GM13977 (cell line): ENCODE measurements at regions not wholly inside any gene's neighbourhood (a gene's known extent, or its start where the extent isn't known, plus 50 kb on each side); places are given as distances from the start of the nearest gene placed in this dataset.

Source experiments
- DNase-seq: peaks from one replicate; pipeline ENCODE4 v3.0.0; 2012; ENCODE audit warnings: low spot score
- CTCF ChIP-seq: IDR thresholded peaks from 2 replicates; pipeline ENCODE4 v1.5.1; 2012; ENCODE audit warnings: mild to moderate bottlenecking, control low read depth; ENCODE audit not compliant: insufficient read depth; ENCODE audit errors: extremely low read depth, missing control alignments
- in situ Hi-C: fragments of 300-500 bp; cut with MboI; formaldehyde crosslinking; loops from one replicate; pipeline ENCODE4 v1.12.0; 2022; ENCODE audit warnings: low sequenced_read_pairs, low pct_unique_long_range_greater_than_20kb, mixed read lengths, inconsistent platforms; ENCODE audit not compliant: unreplicated experiment

GRCh38 chr11:45725776-45726492 lies 60.5 kb upstream of the CHST1 start:
- in situ Hi-C loops: no loop called here
- TF ChIP-seq CTCF: no peak
- DNase-seq: no peak

GRCh38 chr11:45725121-45725520 lies 59.7 kb upstream of the CHST1 start:
- DNase-seq: no peak
- in situ Hi-C loops: no loop called here
- TF ChIP-seq CTCF: no peak

- no peak for TF ChIP-seq CTCF
- no peak for DNase-seq
Measured at GRCh38 chr11:45724153-45724552, 58.7 kb upstream of the CHST1 start.

GRCh38 chr11:45723397-45723796 lies 58.0 kb upstream of the CHST1 start:
- no peak for DNase-seq
- TF ChIP-seq CTCF: no peak
- in situ Hi-C loops: no loop called here

More at GRCh38 chr11:45724153-45724552, 58.7 kb upstream of the CHST1 start:
- in situ Hi-C loops: no loop called here

- no peak for DNase-seq
- in situ Hi-C loops: no loop called here
- TF ChIP-seq CTCF: no peak
Measured at GRCh38 chr11:45722144-45722543, 56.7 kb upstream of the CHST1 start.

DNA sequence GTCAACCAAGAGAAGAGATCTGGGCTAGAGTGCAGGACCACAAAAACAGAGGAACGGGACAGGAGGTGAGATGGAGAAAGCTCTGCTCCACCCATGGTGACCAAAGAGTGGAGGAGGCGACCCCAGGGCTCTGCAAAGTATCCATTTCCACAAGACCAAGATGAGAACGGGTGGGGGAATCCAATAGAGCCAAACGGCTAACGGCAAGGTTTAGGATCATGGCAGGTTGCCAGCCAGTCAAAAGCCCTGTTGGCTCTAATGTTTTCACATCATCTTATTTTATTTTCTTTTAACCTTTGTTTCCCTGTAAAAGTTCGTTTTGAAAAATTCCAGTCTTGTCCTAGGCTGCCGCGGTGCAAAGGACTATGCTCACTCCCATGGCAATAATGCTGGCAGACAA lies 52.1 kb upstream of the CHST1 start:
- TF ChIP-seq CTCF: no peak
- DNase-seq: no peak
- in situ Hi-C loops: no loop called here
